ENCODE measurements at regions not wholly inside any gene's neighbourhood (a gene's known extent, or its start where the extent isn't known, plus 50 kb on each side); places are given as distances from the start of the nearest gene placed in this dataset.
A peak's percentile ranks its signal among the peaks of the same experiment; 100 is the strongest.

GRCh38 chr13:50449465-50449864 is 394.0 kb downstream of the DLEU7 start:
- WGBS (ENCODE audit: insufficient coverage, low lambda C conversion rate): no CpG with 5 or more reads among the region's 2 CpGs
- Histone ChIP-seq H3K36me3 (ENCODE audit: control insufficient read depth, insufficient read depth, low read length) (no peaks in the 10 kb centered on the region), H3K4me1 (ENCODE audit: control insufficient read depth, insufficient read depth, low read length) (no peaks in the 10 kb centered on the region), H3K9me3 (ENCODE audit: control insufficient read depth, low read depth, low read length) (no peaks in the 10 kb centered on the region), H3K27ac (ENCODE audit: low read length) (no peak overlapping the region), H3K27me3 (ENCODE audit: control insufficient read depth, insufficient read depth, low read length) (no peaks in the 10 kb centered on the region), H3K4me3 (ENCODE audit: low read length) (no peak overlapping the region)
- no peak for DNase-seq

GRCh38 chr13:50450279-50450678 is 393.2 kb downstream of the DLEU7 start:
- no CpG with 5 or more reads among the region's 2 CpGs for WGBS (ENCODE audit: insufficient coverage, low lambda C conversion rate)
- H3K27ac ChIP-seq (ENCODE audit: low read length): no peak overlapping the region
- no peaks in the 10 kb centered on the region for H3K36me3 ChIP-seq (ENCODE audit: control insufficient read depth, insufficient read depth, low read length)
- H3K4me1 ChIP-seq (ENCODE audit: control insufficient read depth, insufficient read depth, low read length): no peaks in the 10 kb centered on the region
- no peaks in the 10 kb centered on the region for H3K27me3 ChIP-seq (ENCODE audit: control insufficient read depth, insufficient read depth, low read length)
- DNase-seq: no peak
- H3K9me3 ChIP-seq (ENCODE audit: control insufficient read depth, low read depth, low read length): no peaks in the 10 kb centered on the region
- H3K4me3 ChIP-seq (ENCODE audit: low read length): no peak overlapping the region

GRCh38 chr13:50451609-50452008 is 391.9 kb downstream of the DLEU7 start:
- no CpG with 5 or more reads among the region's 3 CpGs for WGBS (ENCODE audit: insufficient coverage, low lambda C conversion rate)
- Histone ChIP-seq H3K36me3 (ENCODE audit: control insufficient read depth, insufficient read depth, low read length) (no peaks in the 10 kb centered on the region), H3K27me3 (ENCODE audit: control insufficient read depth, insufficient read depth, low read length) (no peaks in the 10 kb centered on the region), H3K27ac (ENCODE audit: low read length) (no peak overlapping the region), H3K4me1 (ENCODE audit: control insufficient read depth, insufficient read depth, low read length) (no peaks in the 10 kb centered on the region), H3K4me3 (ENCODE audit: low read length) (no peak overlapping the region), H3K9me3 (ENCODE audit: control insufficient read depth, low read depth, low read length) (no peaks in the 10 kb centered on the region)
- no peak for DNase-seq

- no peaks in the 10 kb centered on the region for H3K9me3 ChIP-seq (ENCODE audit: control insufficient read depth, low read depth, low read length)
- no peaks in the 10 kb centered on the region for H3K27me3 ChIP-seq (ENCODE audit: control insufficient read depth, insufficient read depth, low read length)
- WGBS (ENCODE audit: insufficient coverage, low lambda C conversion rate): no CpG with 5 or more reads among the region's 1 CpG
- no peak overlapping the region for H3K4me3 ChIP-seq (ENCODE audit: low read length)
- no peak overlapping the region for H3K27ac ChIP-seq (ENCODE audit: low read length)
- H3K4me1 ChIP-seq (ENCODE audit: control insufficient read depth, insufficient read depth, low read length): no peaks in the 10 kb centered on the region
- no peaks in the 10 kb centered on the region for H3K36me3 ChIP-seq (ENCODE audit: control insufficient read depth, insufficient read depth, low read length)
- DNase-seq: no peak
Measured at GRCh38 chr13:50452028-50452427, 391.5 kb downstream of the DLEU7 start.

GRCh38 chr13:50452756-50453155 is 390.7 kb downstream of the DLEU7 start:
- Histone ChIP-seq H3K27me3 (ENCODE audit: control insufficient read depth, insufficient read depth, low read length) (no peaks in the 10 kb centered on the region), H3K4me3 (ENCODE audit: low read length) (no peak overlapping the region), H3K27ac (ENCODE audit: low read length) (no peak overlapping the region), H3K4me1 (ENCODE audit: control insufficient read depth, insufficient read depth, low read length) (no peaks in the 10 kb centered on the region), H3K9me3 (ENCODE audit: control insufficient read depth, low read depth, low read length) (no peaks in the 10 kb centered on the region), H3K36me3 (ENCODE audit: control insufficient read depth, insufficient read depth, low read length) (no peaks in the 10 kb centered on the region)
- DNase-seq: no peak
- WGBS (ENCODE audit: insufficient coverage, low lambda C conversion rate): no CpG with 5 or more reads among the region's 2 CpGs

- Histone ChIP-seq H3K36me3 (ENCODE audit: control insufficient read depth, insufficient read depth, low read length) (no peaks in the 10 kb centered on the region), H3K27ac (ENCODE audit: low read length) (no peak overlapping the region), H3K9me3 (ENCODE audit: control insufficient read depth, low read depth, low read length) (no peaks in the 10 kb centered on the region), H3K4me1 (ENCODE audit: control insufficient read depth, insufficient read depth, low read length) (no peaks in the 10 kb centered on the region), H3K4me3 (ENCODE audit: low read length) (no peak overlapping the region), H3K27me3 (ENCODE audit: control insufficient read depth, insufficient read depth, low read length) (no peaks in the 10 kb centered on the region)
- DNase-seq: no peak
- WGBS (ENCODE audit: insufficient coverage, low lambda C conversion rate): no CpG with 5 or more reads among the region's 3 CpGs
Measured at GRCh38 chr13:50453188-50453587, 390.3 kb downstream of the DLEU7 start.

GRCh38 chr13:50456111-50456510 is 387.4 kb downstream of the DLEU7 start:
- no peaks in the 10 kb centered on the region for H3K4me1 ChIP-seq (ENCODE audit: control insufficient read depth, insufficient read depth, low read length)
- WGBS (ENCODE audit: insufficient coverage, low lambda C conversion rate): no CpG with 5 or more reads among the region's 3 CpGs
- no peak overlapping the region for H3K4me3 ChIP-seq (ENCODE audit: low read length)
- H3K9me3 ChIP-seq (ENCODE audit: control insufficient read depth, low read depth, low read length): no peaks in the 10 kb centered on the region
- peak in 1 of 2 donors; percentile 4 for DNase-seq
- H3K36me3 ChIP-seq (ENCODE audit: control insufficient read depth, insufficient read depth, low read length): no peaks in the 10 kb centered on the region
- H3K27ac ChIP-seq (ENCODE audit: low read length): no peak overlapping the region
- H3K27me3 ChIP-seq (ENCODE audit: control insufficient read depth, insufficient read depth, low read length): no peaks in the 10 kb centered on the region

- Histone ChIP-seq H3K27me3 (ENCODE audit: control insufficient read depth, insufficient read depth, low read length) (no peaks in the 10 kb centered on the region), H3K4me1 (ENCODE audit: control insufficient read depth, insufficient read depth, low read length) (no peaks in the 10 kb centered on the region), H3K9me3 (ENCODE audit: control insufficient read depth, low read depth, low read length) (no peaks in the 10 kb centered on the region), H3K36me3 (ENCODE audit: control insufficient read depth, insufficient read depth, low read length) (no peaks in the 10 kb centered on the region), H3K27ac (ENCODE audit: low read length) (no peak overlapping the region), H3K4me3 (ENCODE audit: low read length) (no peak overlapping the region)
- no peak for DNase-seq
- 90% methylated on average over 2 of the region's 5 CpGs for WGBS (ENCODE audit: insufficient coverage, low lambda C conversion rate)
Measured at GRCh38 chr13:50457415-50458393, 385.8 kb downstream of the DLEU7 start.

GRCh38 chr13:50459046-50459445 is 384.4 kb downstream of the DLEU7 start:
- no peaks in the 10 kb centered on the region for H3K36me3 ChIP-seq (ENCODE audit: control insufficient read depth, insufficient read depth, low read length)
- no peaks in the 10 kb centered on the region for H3K9me3 ChIP-seq (ENCODE audit: control insufficient read depth, low read depth, low read length)
- H3K4me1 ChIP-seq (ENCODE audit: control insufficient read depth, insufficient read depth, low read length): no peaks in the 10 kb centered on the region
- H3K27ac ChIP-seq (ENCODE audit: low read length): no peak overlapping the region
- no peaks in the 10 kb centered on the region for H3K27me3 ChIP-seq (ENCODE audit: control insufficient read depth, insufficient read depth, low read length)
- DNase-seq: no peak
- no peak overlapping the region for H3K4me3 ChIP-seq (ENCODE audit: low read length)
- WGBS (ENCODE audit: insufficient coverage, low lambda C conversion rate): 60% methylated on average over 2 of the region's 2 CpGs

GRCh38 chr13:50459658-50460057 is 383.8 kb downstream of the DLEU7 start:
- H3K4me1 ChIP-seq (ENCODE audit: control insufficient read depth, insufficient read depth, low read length): no peaks in the 10 kb centered on the region
- H3K27me3 ChIP-seq (ENCODE audit: control insufficient read depth, insufficient read depth, low read length): no peaks in the 10 kb centered on the region
- DNase-seq: no peak
- no peak overlapping the region for H3K4me3 ChIP-seq (ENCODE audit: low read length)
- H3K27ac ChIP-seq (ENCODE audit: low read length): no peak overlapping the region
- no peaks in the 10 kb centered on the region for H3K36me3 ChIP-seq (ENCODE audit: control insufficient read depth, insufficient read depth, low read length)
- no peaks in the 10 kb centered on the region for H3K9me3 ChIP-seq (ENCODE audit: control insufficient read depth, low read depth, low read length)

GRCh38 chr13:50460358-50460757 is 383.1 kb downstream of the DLEU7 start:
- Histone ChIP-seq H3K9me3 (ENCODE audit: control insufficient read depth, low read depth, low read length) (no peaks in the 10 kb centered on the region), H3K4me3 (ENCODE audit: low read length) (no peak overlapping the region), H3K27me3 (ENCODE audit: control insufficient read depth, insufficient read depth, low read length) (no peaks in the 10 kb centered on the region), H3K27ac (ENCODE audit: low read length) (no peak overlapping the region), H3K4me1 (ENCODE audit: control insufficient read depth, insufficient read depth, low read length) (no peaks in the 10 kb centered on the region), H3K36me3 (ENCODE audit: control insufficient read depth, insufficient read depth, low read length) (no peaks in the 10 kb centered on the region)
- DNase-seq: no peak
- no CpG with 5 or more reads among the region's 1 CpG for WGBS (ENCODE audit: insufficient coverage, low lambda C conversion rate)
